T-cell (primary cell): ENCODE measurements at regions not wholly inside any gene's neighbourhood (a gene's known extent, or its start where the extent isn't known, plus 50 kb on each side); places are given as distances from the start of the nearest gene placed in this dataset.

Experiments
- ATAC-seq, 4 experiments: fragments of 200-7000 bp in 3 of 4; fragments of 150-1000 bp in 1 of 4; cut with Tn5 transposase; replicated peaks in 1 of 4; 1 replicate in 3 of 4; 2 replicates in 1 of 4; pipeline ENCODE4 v1.10.0; 2021; ENCODE audit warnings: moderate library complexity in 3 of 4, mild to moderate bottlenecking in 2 of 4, moderate number of reproducible peaks in 1 of 4
- CTCF ChIA-PET, 2 donors: fragments of 300-600 bp; sonication (Branson Sonifier 250); formaldehyde crosslinking; loops; one replicate each; lab custom pipeline; 2022; ENCODE audit warnings: antibody characterized with exemption in 2 of 2; lab: Charles Lee
- POLR2A ChIA-PET, 2 donors: fragments of 300-600 bp; sonication (Branson Sonifier 250); formaldehyde crosslinking; loops; one replicate each; lab custom pipeline; 2022; ENCODE audit warnings: antibody characterized with exemption in 2 of 2; lab: Charles Lee
- DNase-seq, 35 experiments: peaks; one replicate each; pipeline versions ENCODE4 v3.0.0 to v3.0.0-alpha.2; 2013 to 2023
- H3K27ac ChIP-seq: one replicate; pipeline ENCODE4 v1.5.1; 2013; ENCODE audit warnings: low read length
- H3K27me3 ChIP-seq, 2 experiments: replicated peaks in 1 of 2; 1 replicate in 1 of 2; 2 replicates in 1 of 2; pipeline versions ENCODE4 v1.6.1 to v1.7.0; 2013; ENCODE audit warnings: low read length in 1 of 2, mixed read lengths in 1 of 2; ENCODE audit not compliant: control insufficient read depth in 2 of 2, insufficient read depth in 2 of 2; ENCODE audit errors: extremely low read depth in 1 of 2
- H3K36me3 ChIP-seq, 2 donors: 1 replicate in 1 of 2; 2 replicates in 1 of 2; pipeline versions ENCODE4 v1.6.1 to v1.7.0; 2013; ENCODE audit warnings: low read length in 1 of 2; ENCODE audit not compliant: control insufficient read depth in 2 of 2, insufficient read depth in 1 of 2; ENCODE audit errors: extremely low read depth in 1 of 2
- H3K4me1 ChIP-seq, 2 experiments: 1 replicate in 1 of 2; 2 replicates in 1 of 2; pipeline versions ENCODE4 v1.6.1 to v1.7.0; 2013; ENCODE audit warnings: low read length in 2 of 2, mixed read lengths in 1 of 2; ENCODE audit not compliant: insufficient read depth in 2 of 2, control insufficient read depth in 1 of 2; ENCODE audit errors: extremely low read depth in 1 of 2
- H3K4me3 ChIP-seq, 2 donors: 1 replicate in 1 of 2; 2 replicates in 1 of 2; pipeline versions ENCODE4 v1.5.1 to v1.7.0; 2013; ENCODE audit warnings: mild to moderate bottlenecking in 2 of 2, low read length in 1 of 2, moderate library complexity in 1 of 2; ENCODE audit not compliant: control insufficient read depth in 1 of 2; ENCODE audit errors: extremely low read depth in 1 of 2
- H3K9me3 ChIP-seq: 2 replicates; pipeline ENCODE4 v1.7.0; 2013
- H3K27ac Mint-ChIP-seq, 2 donors: one replicate each; pipeline ENCODE4 v1.8.0; 2020 to 2021; ENCODE audit warnings: mild to moderate bottlenecking in 2 of 2, mixed read lengths in 2 of 2
- H3K27me3 Mint-ChIP-seq, 2 donors: one replicate each; pipeline ENCODE4 v1.8.0; 2021 to 2022; ENCODE audit warnings: mixed read lengths in 2 of 2
- H3K36me3 Mint-ChIP-seq: one replicate; pipeline ENCODE4 v1.8.0; 2021; ENCODE audit warnings: mixed read lengths
- H3K4me1 Mint-ChIP-seq, 3 donors: one replicate each; pipeline ENCODE4 v1.8.0; 2020 to 2022; ENCODE audit warnings: mixed read lengths in 3 of 3, mild to moderate bottlenecking in 1 of 3
- H3K4me3 Mint-ChIP-seq, 3 donors: one replicate each; pipeline ENCODE4 v1.8.0; 2020 to 2022; ENCODE audit warnings: mild to moderate bottlenecking in 3 of 3, mixed read lengths in 3 of 3, moderate library complexity in 3 of 3
- H3K9me3 Mint-ChIP-seq, 3 donors: one replicate each; pipeline ENCODE4 v1.8.0; 2020 to 2022; ENCODE audit warnings: mixed read lengths in 3 of 3
- WGBS: methylation state at CpG from one replicate; pipeline ENCODE4 v1.1.5; 2013; ENCODE audit warnings: missing lambda C conversion rate; ENCODE audit not compliant: insufficient coverage; 5-methylcytosine and 5-hydroxymethylcytosine counted together

DNA sequence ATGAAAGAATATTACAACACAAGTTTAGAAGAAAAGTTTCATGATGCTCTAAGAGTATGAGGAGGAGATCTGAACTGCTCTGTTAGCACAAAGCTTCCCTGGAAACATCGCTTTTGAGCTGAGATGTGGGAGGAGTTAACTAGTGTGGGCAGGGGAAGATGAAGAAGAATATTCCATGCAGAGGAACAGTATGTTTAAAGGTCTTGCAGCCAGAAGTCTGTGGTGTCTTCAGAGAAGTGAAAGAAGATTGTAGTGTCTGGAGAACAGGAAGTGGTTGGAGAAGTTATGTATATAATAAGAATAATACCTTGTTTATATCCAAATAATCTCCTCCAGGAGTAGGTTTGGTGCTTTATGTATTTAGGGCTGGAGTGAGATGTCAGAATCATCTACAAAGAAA is 406.7 kb downstream of the MAN2A1 start:
- H3K36me3 ChIP-seq, result no peaks in the 10 kb centered on the region
- Mint-ChIP-seq H3K27ac (no peak overlapping the region), H3K36me3 (no peaks in the 10 kb centered on the region), H3K27me3 (no peaks in the 10 kb centered on the region), H3K4me3 (no peak overlapping the region), H3K4me1 (peaks cover 0 to 4% (median 0%) of the 10 kb centered on the region in 3 donors), H3K9me3 (no peaks in the 10 kb centered on the region)
- no peaks in the 10 kb centered on the region for H3K9me3 ChIP-seq
- H3K4me3 ChIP-seq, result no peak overlapping the region
- ATAC-seq (peak; percentile 33 to 72 (median 41)), DNase-seq (no peak)
- H3K27me3 ChIP-seq, result no peaks in the 10 kb centered on the region
- ChIA-PET CTCF (no interaction called here), POLR2A (no interaction called here)
- H3K27ac ChIP-seq, result no peak overlapping the region
- peaks cover 4 to 18% of the 10 kb centered on the region in 2 experiments for H3K4me1 ChIP-seq
- 30% methylated on average over 1 of the region's 1 CpG for WGBS

DNA sequence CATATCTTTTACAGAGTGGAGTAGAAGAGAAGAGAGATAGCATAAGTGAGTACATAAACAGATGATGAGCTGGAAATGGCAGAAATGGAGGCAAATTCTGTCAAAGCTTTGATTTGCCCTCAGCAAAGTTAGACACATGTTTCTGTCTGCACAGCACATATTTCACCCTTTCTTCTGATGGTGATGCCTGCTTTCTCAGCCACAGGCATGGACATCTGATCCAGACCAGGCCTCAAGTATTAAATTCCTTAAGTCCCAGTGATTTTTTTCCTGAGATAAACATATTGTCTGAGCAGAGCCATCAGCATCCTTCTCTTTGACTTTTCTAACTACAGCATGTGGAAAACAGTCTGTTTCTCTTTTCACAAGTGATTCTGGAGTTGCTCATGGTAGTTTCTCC is 409.8 kb downstream of the MAN2A1 start:
- Mint-ChIP-seq H3K4me1 (peaks cover 11 to 17% (median 12%) of the 10 kb centered on the region in 3 donors), H3K27ac (no peak overlapping the region)

DNA sequence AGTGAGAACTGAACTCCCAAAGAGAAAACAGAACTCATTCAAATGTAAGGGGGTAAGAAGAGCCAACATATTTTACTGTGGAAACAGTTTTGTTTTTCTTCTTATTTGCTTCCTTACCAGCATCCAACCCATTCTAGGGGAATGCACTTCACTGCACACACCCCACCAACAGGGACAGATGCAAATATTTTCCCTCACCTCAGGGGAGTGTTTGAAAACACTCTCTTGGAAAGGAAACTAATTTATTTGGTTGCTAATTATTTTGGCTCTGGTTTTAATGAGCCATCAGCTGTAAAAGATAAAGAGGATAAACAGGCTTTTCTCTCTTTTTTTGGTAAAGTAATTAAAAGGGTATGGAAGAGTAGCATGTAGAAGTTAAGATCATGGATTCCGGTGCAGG is 413.4 kb downstream of the MAN2A1 start:
- Mint-ChIP-seq H3K27ac (no peak overlapping the region), H3K27me3 (no peaks in the 10 kb centered on the region), H3K36me3 (no peaks in the 10 kb centered on the region), H3K4me3 (no peak overlapping the region), H3K4me1 (peaks cover 35 to 42% (median 40%) of the 10 kb centered on the region in 3 donors), H3K9me3 (no peaks in the 10 kb centered on the region)
- ATAC-seq, result no peak
- POLR2A ChIA-PET, result no interaction called here
- no peak for DNase-seq
- H3K36me3 ChIP-seq, result no peaks in the 10 kb centered on the region
- H3K4me3 ChIP-seq, result no peak overlapping the region
- H3K27me3 ChIP-seq, result no peaks in the 10 kb centered on the region
- CTCF ChIA-PET, result no interaction called here
- peaks cover 4 to 33% of the 10 kb centered on the region in 2 experiments for H3K4me1 ChIP-seq
- H3K27ac ChIP-seq, result no peak overlapping the region
- H3K9me3 ChIP-seq, result no peaks in the 10 kb centered on the region
- no CpG with 5 or more reads among the region's 1 CpG for WGBS

More for the DNA sequence above, 409.8 kb downstream of the MAN2A1 start:
- ATAC-seq, result no peak
- no peaks in the 10 kb centered on the region for H3K27me3 ChIP-seq
- Mint-ChIP-seq H3K36me3 (no peaks in the 10 kb centered on the region), H3K4me3 (no peak overlapping the region), H3K9me3 (no peaks in the 10 kb centered on the region), H3K27me3 (no peaks in the 10 kb centered on the region)
- H3K4me3 ChIP-seq, result no peak overlapping the region
- no peaks in the 10 kb centered on the region for H3K36me3 ChIP-seq
- H3K9me3 ChIP-seq, result no peaks in the 10 kb centered on the region
- no peak for DNase-seq
- POLR2A ChIA-PET, result interaction anchor here in 1 of 2 donors (0.6 kb wide), 1 partner anchor 358 kb away, joined by 4 read pairs; no protein-coding TSS in a partner anchor
- no peak overlapping the region for H3K27ac ChIP-seq
- H3K4me1 ChIP-seq, result peaks cover 8 to 31% of the 10 kb centered on the region in 2 experiments
- CTCF ChIA-PET, result no interaction called here

DNA sequence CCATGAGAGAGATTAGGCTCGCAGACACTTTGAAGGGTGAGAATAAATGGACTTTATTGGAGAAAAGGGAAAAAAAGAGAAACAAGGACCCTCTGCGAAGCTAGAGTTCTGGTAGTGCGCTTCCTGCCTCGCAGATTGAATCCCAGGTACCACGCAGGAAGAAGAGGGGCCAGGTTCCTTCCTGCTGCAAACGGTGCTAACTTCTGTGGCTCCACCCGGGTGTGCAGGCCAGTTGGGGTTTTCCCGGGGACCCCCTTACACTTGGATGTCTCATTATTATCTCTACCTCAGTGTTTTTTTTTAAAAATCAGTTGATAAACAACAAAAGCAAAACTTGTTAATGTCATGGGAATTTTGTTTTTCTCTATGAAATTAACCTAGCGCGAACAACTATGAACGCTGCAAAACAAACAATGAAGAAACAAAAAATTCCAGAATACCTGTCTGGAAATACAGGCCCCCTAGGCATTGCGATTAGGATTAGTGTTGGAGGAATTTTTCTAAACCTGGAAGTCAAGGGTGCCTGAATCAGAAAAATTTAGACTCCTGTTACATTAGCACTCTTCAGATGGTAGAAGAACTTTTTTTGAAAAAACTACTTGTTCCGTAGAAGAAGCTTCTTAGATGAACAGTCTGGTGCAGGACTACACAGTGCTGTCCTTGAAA is 414.5 kb downstream of the MAN2A1 start:
- Histone ChIP-seq H3K4me3 (peak overlapping the region in 1 of 2 donors; percentile 30), H3K27ac (no peak overlapping the region), H3K9me3 (no peaks in the 10 kb centered on the region), H3K36me3 (no peaks in the 10 kb centered on the region), H3K27me3 (no peaks in the 10 kb centered on the region), H3K4me1 (peaks cover 4 to 33% of the 10 kb centered on the region in 2 experiments)
- Mint-ChIP-seq H3K4me3 (peak overlapping the region in 1 of 3 donors; percentile 27), H3K9me3 (no peaks in the 10 kb centered on the region), H3K27me3 (no peaks in the 10 kb centered on the region), H3K27ac (no peak overlapping the region), H3K4me1 (peaks cover 35 to 42% (median 38%) of the 10 kb centered on the region in 3 donors), H3K36me3 (no peaks in the 10 kb centered on the region)
- ATAC-seq (peak in 1 of 4 experiments; percentile 31), DNase-seq (no peak)
- whole genome bisulfite sequencing, result 38% methylated on average over 5 of the region's 13 CpGs
- ChIA-PET POLR2A (interaction anchor here (0.5 to 0.6 kb wide), 2 partner anchors 11 to 516 kb away, joined by 3 read pairs; no protein-coding TSS in a partner anchor), CTCF (interaction anchor here in 1 of 2 donors (0.5 kb wide), 1 partner anchor 37 kb away, joined by 8 read pairs; no protein-coding TSS in a partner anchor)

DNA sequence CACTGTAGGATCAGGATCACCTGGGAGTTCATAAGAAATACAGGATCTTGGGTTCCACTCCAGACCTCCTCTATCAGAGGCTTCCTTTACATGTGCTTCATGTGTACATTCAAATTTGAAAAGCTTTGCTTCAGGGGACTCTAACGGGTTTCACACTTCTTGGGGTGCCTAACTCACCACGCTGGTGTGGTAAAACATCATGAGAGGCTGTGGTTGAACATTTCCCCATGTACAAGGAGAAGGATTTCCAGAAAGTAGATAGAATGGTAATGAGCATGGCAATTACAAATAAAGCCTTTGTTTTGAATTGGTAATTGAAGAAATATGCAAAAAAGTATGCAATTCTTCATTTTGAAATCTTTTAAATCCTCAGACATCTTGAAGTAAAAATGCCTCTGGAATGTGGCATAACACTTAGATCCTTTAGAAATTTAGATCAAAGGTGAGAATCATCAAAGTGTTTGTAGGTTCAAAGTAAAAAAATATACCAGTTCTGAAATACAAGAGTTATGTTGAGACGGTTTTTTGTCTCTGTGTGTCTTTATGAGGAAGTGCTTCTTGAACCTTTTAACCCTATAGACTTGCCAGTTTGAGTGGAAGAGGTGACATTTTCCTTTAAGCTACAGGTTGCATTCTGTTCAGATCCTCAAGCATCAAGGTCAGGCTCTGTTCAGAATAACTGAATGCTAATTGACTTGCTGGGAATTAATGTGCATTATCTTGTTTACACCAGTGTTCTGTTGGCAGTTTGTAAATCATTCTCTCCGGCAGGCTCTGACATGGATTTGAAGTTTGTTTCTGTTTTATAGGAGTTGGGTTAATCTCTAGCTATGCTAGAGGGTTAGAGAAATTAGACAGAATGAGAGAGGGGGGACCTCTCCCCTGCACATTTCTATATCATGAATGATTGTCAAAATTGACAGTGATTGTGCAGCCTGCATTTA is 415.3 kb downstream of the MAN2A1 start:
- ATAC-seq (no peak), DNase-seq (no peak)
- H3K4me3 ChIP-seq, result no peak overlapping the region
- no peaks in the 10 kb centered on the region for H3K9me3 ChIP-seq
- Mint-ChIP-seq H3K36me3 (no peaks in the 10 kb centered on the region), H3K9me3 (no peaks in the 10 kb centered on the region), H3K4me1 (peaks cover 35 to 42% (median 38%) of the 10 kb centered on the region in 3 donors), H3K27me3 (no peaks in the 10 kb centered on the region), H3K4me3 (peak overlapping the region in 1 of 3 donors; percentile 27), H3K27ac (no peak overlapping the region)
- peaks cover 4 to 33% of the 10 kb centered on the region in 2 experiments for H3K4me1 ChIP-seq
- WGBS, result 33% methylated on average over 3 of the region's 4 CpGs
- ChIA-PET CTCF (no interaction called here), POLR2A (no interaction called here)
- H3K27me3 ChIP-seq, result no peaks in the 10 kb centered on the region
- H3K27ac ChIP-seq, result no peak overlapping the region
- no peaks in the 10 kb centered on the region for H3K36me3 ChIP-seq

DNA sequence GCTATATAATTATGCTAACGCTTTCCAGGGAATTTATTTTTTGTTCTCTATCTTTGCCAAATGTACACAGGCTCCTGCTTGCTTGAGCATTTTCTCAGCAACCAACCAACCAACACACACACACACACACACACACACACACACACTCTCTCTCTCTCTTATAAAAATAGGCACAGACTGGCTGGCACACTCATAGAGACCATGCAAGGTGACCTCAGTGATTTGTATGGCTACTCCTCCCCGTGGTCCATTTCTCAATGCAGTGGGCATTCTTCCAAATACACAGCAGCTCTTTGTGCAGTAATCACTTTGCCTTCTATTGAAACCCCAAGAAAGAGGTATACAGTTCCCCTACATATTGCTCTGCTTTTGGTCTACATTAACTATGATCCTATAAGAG is 416.0 kb downstream of the MAN2A1 start:
- Mint-ChIP-seq H3K36me3 (no peaks in the 10 kb centered on the region), H3K27ac (no peak overlapping the region), H3K27me3 (no peaks in the 10 kb centered on the region), H3K9me3 (no peaks in the 10 kb centered on the region), H3K4me3 (no peak overlapping the region), H3K4me1 (peaks cover 35 to 42% (median 38%) of the 10 kb centered on the region in 3 donors)
- Histone ChIP-seq H3K27ac (no peak overlapping the region), H3K4me1 (peaks cover 4 to 33% of the 10 kb centered on the region in 2 experiments), H3K27me3 (no peaks in the 10 kb centered on the region), H3K36me3 (no peaks in the 10 kb centered on the region), H3K4me3 (no peak overlapping the region), H3K9me3 (no peaks in the 10 kb centered on the region)
- POLR2A ChIA-PET, result no interaction called here
- 83% methylated on average over 1 of the region's 2 CpGs for WGBS
- DNase-seq (no peak), ATAC-seq (no peak)
- CTCF ChIA-PET, result no interaction called here
